ENCODE measurements at regions not wholly inside any gene's neighbourhood (a gene's known extent, or its start where the extent isn't known, plus 50 kb on each side); places are given as distances from the start of the nearest gene placed in this dataset.

DNA sequence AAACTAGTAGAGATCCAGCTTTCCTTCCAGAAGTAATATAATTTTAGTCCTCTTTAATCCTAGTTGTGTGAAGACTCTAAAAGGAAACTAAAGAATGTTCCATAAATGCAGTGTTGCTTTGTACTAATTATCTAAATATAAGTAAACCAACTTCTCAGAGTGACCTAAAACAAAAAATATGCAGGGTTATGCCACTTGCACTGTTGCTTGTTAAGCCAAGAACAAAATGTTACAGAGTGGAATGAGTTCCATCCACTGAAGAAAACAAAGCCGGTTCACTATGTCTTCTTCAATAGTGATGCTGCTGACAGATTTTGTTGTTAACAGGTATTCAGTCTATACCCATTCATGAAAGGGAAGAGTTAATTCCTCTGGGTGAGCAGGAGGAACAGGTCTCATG, 252.0 kb upstream of the DIAPH2 start:
- no TSS peak for BruUV-seq (replicated peaks)
- intact Hi-C loops (cut with micrococcal nuclease; ENCODE audit: unreplicated experiment) = no loop called here
- Histone ChIP-seq H3K27ac (no peak overlapping the region), H3K27me3 (ENCODE audit: insufficient read depth, low read depth) (no peaks in the 10 kb centered on the region), H3K9me3 (ENCODE audit: insufficient read depth, low read depth) (no peaks in the 10 kb centered on the region), H3K4me3 (no peak overlapping the region), H3K4me2 (no peak overlapping the region), H3K36me3 (ENCODE audit: low read depth) (no peaks in the 10 kb centered on the region), H2AFZ (no peak overlapping the region), H3K4me1 (replicated peaks; ENCODE audit: insufficient read depth) (peaks cover 25% of the 10 kb centered on the region; the same call in 1 of the 2 replicates), H3K9me2 (ENCODE audit: insufficient read depth) (no peaks in the 10 kb centered on the region), H4K20me1 (ENCODE audit: insufficient read depth) (no peaks in the 10 kb centered on the region), H3F3A (ENCODE audit: insufficient read depth, low read depth) (no peaks in the 10 kb centered on the region), H3K79me2 (ENCODE audit: low read depth) (no peaks in the 10 kb centered on the region)
- no peak for DNase-seq
- POLR2A ChIA-PET (ENCODE audit: unreplicated experiment) = no interaction called here
- TF ChIP-seq, protein P1, sequence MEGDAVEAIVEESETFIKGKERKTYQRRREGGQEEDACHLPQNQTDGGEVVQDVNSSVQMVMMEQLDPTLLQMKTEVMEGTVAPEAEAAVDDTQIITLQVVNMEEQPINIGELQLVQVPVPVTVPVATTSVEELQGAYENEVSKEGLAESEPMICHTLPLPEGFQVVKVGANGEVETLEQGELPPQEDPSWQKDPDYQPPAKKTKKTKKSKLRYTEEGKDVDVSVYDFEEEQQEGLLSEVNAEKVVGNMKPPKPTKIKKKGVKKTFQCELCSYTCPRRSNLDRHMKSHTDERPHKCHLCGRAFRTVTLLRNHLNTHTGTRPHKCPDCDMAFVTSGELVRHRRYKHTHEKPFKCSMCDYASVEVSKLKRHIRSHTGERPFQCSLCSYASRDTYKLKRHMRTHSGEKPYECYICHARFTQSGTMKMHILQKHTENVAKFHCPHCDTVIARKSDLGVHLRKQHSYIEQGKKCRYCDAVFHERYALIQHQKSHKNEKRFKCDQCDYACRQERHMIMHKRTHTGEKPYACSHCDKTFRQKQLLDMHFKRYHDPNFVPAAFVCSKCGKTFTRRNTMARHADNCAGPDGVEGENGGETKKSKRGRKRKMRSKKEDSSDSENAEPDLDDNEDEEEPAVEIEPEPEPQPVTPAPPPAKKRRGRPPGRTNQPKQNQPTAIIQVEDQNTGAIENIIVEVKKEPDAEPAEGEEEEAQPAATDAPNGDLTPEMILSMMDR (conservative IDR thresholded peaks at IDR 0.05) = no peak
- TF ChIP-seq EZH2 (IDR thresholded peaks at IDR 0.05; ENCODE audit: low read depth) = no peak
- CTCF ChIA-PET = no interaction called here

DNA sequence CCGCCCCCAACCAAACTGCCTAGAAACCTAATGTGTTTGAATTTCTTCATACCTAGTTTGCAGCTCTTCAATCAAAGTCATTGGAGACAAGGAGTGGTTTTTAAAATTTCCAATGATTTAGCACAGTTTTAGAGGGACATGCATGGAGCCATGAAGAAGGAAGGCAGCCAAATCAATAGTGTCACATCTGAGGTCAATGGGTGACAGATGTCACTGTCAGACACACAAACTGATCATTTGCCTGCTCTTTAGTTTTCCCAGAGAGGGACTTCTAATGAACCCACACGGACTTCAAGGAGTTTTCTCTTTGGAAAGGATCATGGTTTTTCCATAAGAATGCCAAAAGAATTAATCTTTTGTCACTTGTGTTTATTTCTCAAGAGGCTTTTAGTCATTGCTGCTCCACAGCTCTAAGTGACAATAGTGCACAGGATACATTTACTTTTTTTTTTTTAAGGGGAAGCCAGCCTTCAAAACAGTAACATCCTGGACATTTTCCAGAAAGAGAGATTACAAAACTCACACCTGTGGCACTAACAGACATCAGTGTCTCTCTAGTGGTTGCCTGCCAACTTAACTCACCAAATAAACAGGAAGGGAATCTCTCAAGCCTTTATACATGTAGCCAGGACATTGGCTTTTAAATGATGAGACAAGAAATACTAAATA, 251.1 kb upstream of the DIAPH2 start:
- peaks cover 25% of the 10 kb centered on the region; the same call in 1 of the 2 replicates for H3K4me1 ChIP-seq (replicated peaks; ENCODE audit: insufficient read depth)
- DNase-seq = peak in 1 of 2 experiments; percentile 69
- H3K79me2 ChIP-seq (ENCODE audit: low read depth) = no peaks in the 10 kb centered on the region
- ChIA-PET POLR2A (ENCODE audit: unreplicated experiment) (no interaction called here), CTCF (interaction anchor here (0.6 kb wide), 1 partner anchor 14 kb away, joined by 5 read pairs; no protein-coding TSS in a partner anchor)
- H3F3A ChIP-seq (ENCODE audit: insufficient read depth, low read depth) = no peaks in the 10 kb centered on the region
- no peaks in the 10 kb centered on the region for H3K9me3 ChIP-seq (ENCODE audit: insufficient read depth, low read depth)
- intact Hi-C loops (cut with micrococcal nuclease; ENCODE audit: unreplicated experiment) = no loop called here
- H3K27ac ChIP-seq = no peak overlapping the region
- no TSS peak for BruUV-seq (replicated peaks)
- H3K9me2 ChIP-seq (ENCODE audit: insufficient read depth) = no peaks in the 10 kb centered on the region
- TF ChIP-seq, protein P1 (conservative IDR thresholded peaks at IDR 0.05) = no peak
- no peak for TF ChIP-seq EZH2 (IDR thresholded peaks at IDR 0.05; ENCODE audit: low read depth)
- H3K4me3 ChIP-seq = no peak overlapping the region
- no peaks in the 10 kb centered on the region for H3K27me3 ChIP-seq (ENCODE audit: insufficient read depth, low read depth)
- no peaks in the 10 kb centered on the region for H3K36me3 ChIP-seq (ENCODE audit: low read depth)
- no peaks in the 10 kb centered on the region for H4K20me1 ChIP-seq (ENCODE audit: insufficient read depth)
- peak overlapping the region; percentile 24; the same call in 1 of the 2 replicates for H3K4me2 ChIP-seq
- no peak overlapping the region for H2AFZ ChIP-seq

DNA sequence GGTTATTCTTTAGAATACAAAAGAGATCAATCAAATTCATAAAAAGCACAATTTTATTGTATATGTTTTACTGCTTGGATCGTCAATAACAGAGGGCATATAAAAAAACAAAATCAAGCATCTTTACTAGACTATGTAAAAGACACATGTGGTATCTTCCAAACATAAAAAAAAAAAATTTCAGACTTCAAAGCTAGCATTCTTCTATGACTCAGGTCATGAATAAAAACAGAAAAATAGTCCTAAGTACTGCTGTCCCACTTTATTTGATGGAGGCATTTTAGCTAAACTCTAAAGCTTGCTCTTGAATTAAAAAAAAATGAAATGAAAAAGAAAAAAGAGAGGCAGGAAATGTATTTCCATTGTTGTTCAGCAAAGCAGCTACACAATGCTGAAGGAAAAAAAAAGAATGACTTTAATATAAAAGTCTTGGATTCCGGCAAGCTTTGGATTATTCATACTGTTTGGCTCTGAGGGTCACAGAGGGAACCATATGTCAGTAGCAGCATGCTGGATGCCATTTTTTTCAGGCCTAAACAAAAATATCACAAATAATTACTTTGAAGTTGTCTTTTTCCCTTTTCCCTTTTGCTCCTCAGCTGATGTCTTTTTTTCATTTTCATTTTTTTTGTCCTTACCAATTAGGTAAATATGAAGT, 249.1 kb upstream of the DIAPH2 start:
- DNase-seq = no peak
- Histone ChIP-seq H3K27me3 (ENCODE audit: insufficient read depth, low read depth) (no peaks in the 10 kb centered on the region), H2AFZ (no peak overlapping the region), H3K4me3 (no peak overlapping the region), H3K9me2 (ENCODE audit: insufficient read depth) (no peaks in the 10 kb centered on the region), H4K20me1 (ENCODE audit: insufficient read depth) (no peaks in the 10 kb centered on the region), H3K27ac (peak overlapping the region; percentile 12; the same call in 1 of the 2 replicates), H3K36me3 (ENCODE audit: low read depth) (no peaks in the 10 kb centered on the region), H3K4me1 (replicated peaks; ENCODE audit: insufficient read depth) (peaks cover 25% of the 10 kb centered on the region; the same call in 1 of the 2 replicates), H3K79me2 (ENCODE audit: low read depth) (no peaks in the 10 kb centered on the region), H3K4me2 (0 out of 2 replicates have a peak overlapping the region, but pooled peaks have one; percentile 28), H3F3A (ENCODE audit: insufficient read depth, low read depth) (no peaks in the 10 kb centered on the region), H3K9me3 (ENCODE audit: insufficient read depth, low read depth) (no peaks in the 10 kb centered on the region)
- ChIA-PET POLR2A (ENCODE audit: unreplicated experiment) (no interaction called here), CTCF (no interaction called here)
- TF ChIP-seq, protein P1 (conservative IDR thresholded peaks at IDR 0.05) = no peak
- no peak for TF ChIP-seq EZH2 (IDR thresholded peaks at IDR 0.05; ENCODE audit: low read depth)
- intact Hi-C loops (cut with micrococcal nuclease; ENCODE audit: unreplicated experiment) = no loop called here
- no TSS peak for BruUV-seq (replicated peaks)

Data from PC-9 (cell line).